ENCODE measurements at regions not wholly inside any gene's neighbourhood (a gene's known extent, or its start where the extent isn't known, plus 50 kb on each side); places are given as distances from the start of the nearest gene placed in this dataset.

DNA sequence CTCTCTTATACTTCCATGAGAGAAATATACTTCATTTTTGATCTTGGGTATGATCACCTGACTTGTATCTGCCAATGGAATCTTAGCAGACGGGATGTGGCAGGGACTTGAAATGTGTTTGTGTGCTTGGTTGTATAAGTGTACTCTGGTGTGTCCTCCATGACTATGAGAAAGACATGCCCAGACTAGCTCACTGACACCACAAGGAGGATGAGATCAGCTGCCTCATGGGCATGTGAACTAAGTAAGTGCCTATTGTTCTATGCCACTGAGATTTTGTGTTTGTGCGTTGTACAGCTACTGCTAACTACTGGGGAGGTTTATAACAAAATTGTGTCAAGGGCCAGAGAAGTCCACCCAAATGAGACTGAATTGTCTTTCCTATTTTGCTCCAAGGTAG lies 402.2 kb upstream of the SALL1 start:
- TF ChIP-seq, protein P1, sequence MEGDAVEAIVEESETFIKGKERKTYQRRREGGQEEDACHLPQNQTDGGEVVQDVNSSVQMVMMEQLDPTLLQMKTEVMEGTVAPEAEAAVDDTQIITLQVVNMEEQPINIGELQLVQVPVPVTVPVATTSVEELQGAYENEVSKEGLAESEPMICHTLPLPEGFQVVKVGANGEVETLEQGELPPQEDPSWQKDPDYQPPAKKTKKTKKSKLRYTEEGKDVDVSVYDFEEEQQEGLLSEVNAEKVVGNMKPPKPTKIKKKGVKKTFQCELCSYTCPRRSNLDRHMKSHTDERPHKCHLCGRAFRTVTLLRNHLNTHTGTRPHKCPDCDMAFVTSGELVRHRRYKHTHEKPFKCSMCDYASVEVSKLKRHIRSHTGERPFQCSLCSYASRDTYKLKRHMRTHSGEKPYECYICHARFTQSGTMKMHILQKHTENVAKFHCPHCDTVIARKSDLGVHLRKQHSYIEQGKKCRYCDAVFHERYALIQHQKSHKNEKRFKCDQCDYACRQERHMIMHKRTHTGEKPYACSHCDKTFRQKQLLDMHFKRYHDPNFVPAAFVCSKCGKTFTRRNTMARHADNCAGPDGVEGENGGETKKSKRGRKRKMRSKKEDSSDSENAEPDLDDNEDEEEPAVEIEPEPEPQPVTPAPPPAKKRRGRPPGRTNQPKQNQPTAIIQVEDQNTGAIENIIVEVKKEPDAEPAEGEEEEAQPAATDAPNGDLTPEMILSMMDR (conservative IDR thresholded peaks at IDR 0.05; ENCODE audit: low read length) = no peak
- TF ChIP-seq EZH2phosphoT487 (IDR thresholded peaks at IDR 0.05; ENCODE audit: borderline replicate concordance) = no peak
